Spinal cord (tissue), 9 donors: ENCODE measurements at regions not wholly inside any gene's neighbourhood (a gene's known extent, or its start where the extent isn't known, plus 50 kb on each side); places are given as distances from the start of the nearest gene placed in this dataset.

Experiments
- DNase-seq, 6 donors: peaks; one replicate each; pipeline versions ENCODE4 v3.0.0 to v3.0.0-alpha.2; 2013 to 2015; ENCODE audit warnings: low spot score in 6 of 6, low read depth in 4 of 6
- H3K27ac ChIP-seq: one replicate; pipeline ENCODE4 v1.5.1; 2013; ENCODE audit warnings: low read depth, low read length, control low read depth
- H3K27me3 ChIP-seq: one replicate; pipeline ENCODE4 v1.6.1; 2013; ENCODE audit warnings: low read length; ENCODE audit not compliant: control insufficient read depth, insufficient read depth
- H3K36me3 ChIP-seq: one replicate; pipeline ENCODE4 v1.6.1; 2013; ENCODE audit warnings: low read length; ENCODE audit not compliant: control insufficient read depth, insufficient read depth
- H3K4me1 ChIP-seq: one replicate; pipeline ENCODE4 v1.6.1; 2013; ENCODE audit warnings: low read length; ENCODE audit not compliant: control insufficient read depth, insufficient read depth
- H3K4me3 ChIP-seq: one replicate; pipeline ENCODE4 v1.5.1; 2013; ENCODE audit warnings: low read depth, low read length, control low read depth
- H3K9me3 ChIP-seq: one replicate; pipeline ENCODE4 v1.6.1; 2013; ENCODE audit warnings: low read length; ENCODE audit not compliant: control insufficient read depth, insufficient read depth
- WGBS: methylation state at CpG from one replicate; pipeline ENCODE4 v1.1.5; 2013; ENCODE audit warnings: missing lambda C conversion rate; ENCODE audit not compliant: insufficient coverage; 5-methylcytosine and 5-hydroxymethylcytosine counted together
- donor health status: healthy.

DNA sequence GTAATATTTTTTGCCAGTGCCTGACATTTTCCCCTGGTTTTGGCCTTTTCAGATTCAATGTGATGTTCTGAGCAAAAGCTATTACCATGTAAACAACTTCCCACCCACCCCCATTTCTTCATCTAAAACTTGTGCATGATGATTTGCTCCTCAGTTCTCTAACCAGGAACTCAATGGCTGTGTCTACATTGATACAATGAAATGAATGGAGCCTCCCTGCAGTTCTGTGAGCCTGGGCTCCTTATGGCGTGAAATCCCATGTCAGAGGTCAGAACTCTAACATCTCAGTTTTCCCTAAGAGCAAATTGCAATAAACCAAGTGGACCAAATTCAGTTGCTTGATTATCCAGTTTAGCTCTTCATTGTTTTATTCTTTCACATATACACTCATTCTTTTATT, 534.8 kb upstream of the LCORL start:
- WGBS = 57% methylated on average over 1 of the region's 1 CpG
- Histone ChIP-seq H3K4me3 (no peak overlapping the region), H3K27me3 (no peaks in the 10 kb centered on the region), H3K36me3 (no peaks in the 10 kb centered on the region), H3K4me1 (no peaks in the 10 kb centered on the region), H3K27ac (no peak overlapping the region), H3K9me3 (no peaks in the 10 kb centered on the region)
- DNase-seq = no peak

DNA sequence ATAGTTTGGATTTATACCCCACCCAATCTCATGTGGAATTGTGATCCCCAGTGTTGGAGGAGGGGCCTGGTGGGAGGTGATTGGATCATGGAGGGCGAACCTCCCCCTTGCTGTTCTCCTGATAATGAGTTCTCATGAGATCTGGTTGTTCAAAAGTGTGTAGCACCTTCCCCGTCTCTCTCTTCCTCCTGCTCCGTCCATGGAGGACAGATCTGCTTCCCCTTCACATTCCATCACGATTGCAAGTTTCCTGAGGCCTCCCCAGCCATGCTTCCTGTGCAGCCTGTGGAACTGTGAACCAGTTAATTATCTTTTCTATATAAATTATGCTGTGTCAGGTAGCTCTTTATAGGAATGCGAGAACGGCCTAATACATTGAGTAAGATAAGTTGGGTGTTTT, 518.8 kb upstream of the LCORL start:
- Histone ChIP-seq H3K4me1 (no peaks in the 10 kb centered on the region), H3K4me3 (no peak overlapping the region), H3K27ac (no peak overlapping the region), H3K36me3 (no peaks in the 10 kb centered on the region), H3K27me3 (no peaks in the 10 kb centered on the region), H3K9me3 (no peaks in the 10 kb centered on the region)
- WGBS = no CpG with 5 or more reads among the region's 6 CpGs
- no peak for DNase-seq

DNA sequence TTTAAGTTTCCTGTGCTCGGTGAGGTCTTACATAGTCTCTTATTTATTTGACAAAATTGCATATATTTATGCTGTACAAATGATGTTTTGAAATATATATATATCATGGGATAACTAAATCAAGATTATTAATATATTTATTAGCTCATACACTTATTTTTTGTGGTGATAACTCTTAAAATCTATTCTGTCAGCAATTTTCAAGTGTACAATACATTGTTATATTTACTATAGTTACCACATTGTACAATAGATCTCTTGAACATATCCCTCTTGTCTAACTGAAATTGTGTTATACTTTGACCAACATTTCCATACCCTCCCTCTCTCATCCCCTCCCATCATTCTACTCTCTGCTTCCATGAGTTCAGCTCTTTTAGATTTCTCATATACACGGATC, 516.6 kb upstream of the LCORL start:
- Histone ChIP-seq H3K27ac (no peak overlapping the region), H3K36me3 (no peaks in the 10 kb centered on the region), H3K4me1 (no peaks in the 10 kb centered on the region), H3K9me3 (no peaks in the 10 kb centered on the region), H3K4me3 (no peak overlapping the region), H3K27me3 (no peaks in the 10 kb centered on the region)
- DNase-seq = no peak
- no CpG with 5 or more reads among the region's 2 CpGs for WGBS

DNA sequence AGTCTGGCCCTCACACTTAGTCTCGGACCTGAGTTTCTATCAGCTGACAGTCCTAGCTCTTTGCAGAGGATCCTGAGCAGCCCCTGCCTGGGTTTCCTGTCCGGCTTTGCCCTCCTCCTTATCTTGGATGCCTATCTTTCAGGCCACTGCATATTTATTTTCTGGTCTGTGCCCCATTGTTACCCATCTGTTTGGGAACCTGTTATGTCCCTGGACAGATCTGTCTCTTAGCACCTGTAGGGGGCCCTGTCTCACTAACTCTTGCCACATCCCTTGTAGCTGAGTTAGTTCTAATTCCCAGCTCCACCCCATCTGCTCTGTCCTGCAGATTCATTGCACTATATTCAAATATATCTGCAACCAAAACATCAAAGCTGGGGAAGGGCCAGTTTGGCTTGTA, 514.9 kb upstream of the LCORL start:
- Histone ChIP-seq H3K36me3 (no peaks in the 10 kb centered on the region), H3K27ac (no peak overlapping the region), H3K4me1 (no peaks in the 10 kb centered on the region), H3K4me3 (no peak overlapping the region), H3K27me3 (no peaks in the 10 kb centered on the region), H3K9me3 (no peaks in the 10 kb centered on the region)
- 78% methylated on average over 2 of the region's 2 CpGs for WGBS
- DNase-seq = no peak

DNA sequence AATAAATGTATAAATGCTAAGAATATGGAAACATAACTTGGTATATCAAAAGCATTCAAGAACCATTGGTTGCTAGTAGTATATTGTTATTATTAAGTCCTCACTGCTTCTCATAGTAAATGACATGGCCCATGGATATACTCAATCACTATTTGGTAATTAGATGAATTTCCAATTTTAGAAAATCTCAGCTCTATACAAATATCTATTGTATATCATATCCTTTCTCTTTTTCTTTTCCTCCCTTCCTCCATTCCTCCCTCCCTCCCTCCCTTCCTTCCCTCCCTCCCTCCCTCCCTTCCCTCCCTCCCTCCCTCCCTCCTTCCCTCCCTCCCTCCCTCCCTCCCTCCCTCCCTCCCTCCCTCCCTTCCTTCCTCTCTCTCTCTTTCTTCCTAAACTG, 514.4 kb upstream of the LCORL start:
- H3K9me3 ChIP-seq = no peaks in the 10 kb centered on the region
- H3K4me1 ChIP-seq = no peaks in the 10 kb centered on the region
- no peak overlapping the region for H3K4me3 ChIP-seq

DNA sequence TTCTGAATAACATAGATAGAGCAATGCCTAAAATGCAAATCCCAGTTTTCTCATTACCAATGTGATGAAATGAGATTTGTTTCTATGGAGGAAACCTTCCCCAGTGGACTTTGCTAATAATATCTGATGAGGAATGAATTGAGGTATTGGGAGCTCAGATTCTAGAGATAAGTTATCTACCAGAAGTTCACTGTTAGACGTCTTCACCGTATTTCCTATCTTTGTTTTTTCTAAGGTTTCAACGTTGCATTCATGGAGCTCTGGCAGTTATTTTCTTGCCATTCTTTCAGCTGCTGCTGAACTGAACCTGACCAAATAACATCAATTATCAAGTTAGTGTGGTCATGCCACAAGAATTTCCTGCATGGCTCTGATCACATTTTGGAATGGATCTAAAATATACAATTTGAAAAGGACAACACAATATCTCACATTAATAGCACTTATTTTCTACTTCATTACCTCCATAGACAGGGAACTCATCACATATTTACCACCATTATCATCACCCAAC, 511.8 kb upstream of the LCORL start:
- Histone ChIP-seq H3K27me3 (no peaks in the 10 kb centered on the region), H3K9me3 (no peaks in the 10 kb centered on the region), H3K4me3 (no peak overlapping the region), H3K27ac (no peak overlapping the region), H3K4me1 (no peaks in the 10 kb centered on the region), H3K36me3 (no peaks in the 10 kb centered on the region)
- WGBS = 71% methylated on average over 2 of the region's 3 CpGs
- no peak for DNase-seq

More for the DNA sequence above, 514.4 kb upstream of the LCORL start:
- H3K27me3 ChIP-seq = no peaks in the 10 kb centered on the region
- H3K27ac ChIP-seq = no peak overlapping the region
- no peak for DNase-seq
- no peaks in the 10 kb centered on the region for H3K36me3 ChIP-seq

DNA sequence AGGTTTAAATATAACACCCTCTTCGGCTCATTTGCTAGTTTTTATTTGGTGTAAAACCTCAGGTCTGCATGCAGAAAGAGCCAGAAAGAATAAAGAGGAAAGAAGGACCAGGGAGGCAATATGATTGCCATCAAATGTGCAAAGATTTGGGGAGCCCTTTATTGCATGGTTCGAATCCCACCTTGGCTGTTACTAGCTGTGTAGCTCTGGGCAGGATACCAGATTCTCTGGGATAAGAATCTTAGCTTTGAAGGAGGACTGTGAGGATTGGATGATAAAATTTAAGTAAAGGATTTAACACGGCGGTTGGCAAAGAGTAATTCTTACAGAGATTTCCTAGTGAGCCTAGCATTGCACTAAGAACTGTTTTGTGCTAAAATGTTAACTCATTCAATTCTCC, 510.2 kb upstream of the LCORL start:
- Histone ChIP-seq H3K4me3 (no peak overlapping the region), H3K4me1 (no peaks in the 10 kb centered on the region), H3K9me3 (no peaks in the 10 kb centered on the region), H3K36me3 (no peaks in the 10 kb centered on the region), H3K27me3 (no peaks in the 10 kb centered on the region), H3K27ac (no peak overlapping the region)
- peak in 1 of 6 donors; percentile 73 for DNase-seq
- 92% methylated on average over 1 of the region's 4 CpGs for WGBS

DNA sequence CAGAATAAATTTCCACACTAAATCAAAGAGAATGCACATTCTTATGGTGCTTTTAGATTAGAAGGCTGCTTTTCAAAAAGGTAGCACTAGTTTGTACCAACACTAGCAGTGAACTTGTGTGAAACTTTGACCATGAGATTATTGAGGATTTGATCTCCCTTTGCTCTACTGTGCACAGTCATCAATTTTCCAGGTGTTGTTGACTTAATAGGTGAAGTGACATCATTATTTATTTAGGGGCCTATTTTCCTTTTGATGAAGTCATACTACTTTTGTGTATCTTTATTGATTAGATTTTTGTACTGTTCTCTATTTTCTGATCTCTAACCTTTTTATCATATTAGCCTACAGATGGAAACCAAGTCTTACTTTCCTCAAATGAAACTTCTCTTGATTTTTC, 507.9 kb upstream of the LCORL start:
- no peak for DNase-seq
- H3K27ac ChIP-seq = no peak overlapping the region
- no peaks in the 10 kb centered on the region for H3K4me1 ChIP-seq
- H3K9me3 ChIP-seq = no peaks in the 10 kb centered on the region
- H3K4me3 ChIP-seq = no peak overlapping the region
- H3K36me3 ChIP-seq = no peaks in the 10 kb centered on the region
- no peaks in the 10 kb centered on the region for H3K27me3 ChIP-seq

DNA sequence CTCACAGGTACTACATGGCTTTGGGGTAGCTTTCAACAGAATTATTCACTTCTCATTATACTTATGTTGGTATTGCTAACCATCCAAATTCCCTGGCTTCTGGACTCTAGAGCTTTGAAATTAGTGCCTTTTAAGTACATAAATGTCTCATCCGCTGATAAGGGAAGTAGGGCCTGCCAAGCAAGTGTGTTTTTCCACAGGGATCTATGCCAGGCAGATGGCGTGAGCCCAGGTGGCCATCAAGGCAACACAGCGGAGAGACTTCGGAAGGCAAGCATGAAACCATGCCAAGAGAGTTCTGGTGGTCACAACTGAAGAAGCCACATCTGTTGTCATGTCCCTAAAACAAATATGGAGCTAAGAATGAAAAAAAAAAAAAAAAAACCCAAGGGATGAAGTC, 503.1 kb upstream of the LCORL start:
- Histone ChIP-seq H3K9me3 (no peaks in the 10 kb centered on the region), H3K4me3 (no peak overlapping the region), H3K4me1 (no peaks in the 10 kb centered on the region), H3K36me3 (no peaks in the 10 kb centered on the region), H3K27ac (no peak overlapping the region), H3K27me3 (no peaks in the 10 kb centered on the region)
- no peak for DNase-seq
- 83% methylated on average over 4 of the region's 4 CpGs for WGBS

DNA sequence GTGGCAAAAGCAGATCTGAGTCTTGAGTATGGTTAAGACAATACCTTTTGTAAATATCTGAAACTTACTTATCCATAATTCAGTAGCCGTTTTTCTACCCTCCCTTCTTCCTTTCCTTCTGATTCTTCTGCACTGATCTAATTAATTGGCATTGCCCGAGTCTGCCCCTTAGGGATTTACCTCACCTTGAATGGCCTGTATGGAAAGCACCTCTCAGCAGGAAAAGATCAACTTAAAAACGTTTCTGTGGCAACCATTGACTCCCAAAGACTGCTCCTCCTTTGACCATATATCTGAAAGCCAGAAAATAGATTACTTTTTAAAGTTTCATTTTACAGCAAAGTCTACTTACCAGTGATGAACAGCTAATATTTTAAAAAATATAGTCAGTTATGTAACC, 496.5 kb upstream of the LCORL start:
- Histone ChIP-seq H3K27ac (no peak overlapping the region), H3K9me3 (no peaks in the 10 kb centered on the region), H3K4me3 (no peak overlapping the region), H3K4me1 (no peaks in the 10 kb centered on the region), H3K27me3 (no peaks in the 10 kb centered on the region), H3K36me3 (no peaks in the 10 kb centered on the region)
- 12% methylated on average over 2 of the region's 3 CpGs for WGBS
- DNase-seq = no peak

DNA sequence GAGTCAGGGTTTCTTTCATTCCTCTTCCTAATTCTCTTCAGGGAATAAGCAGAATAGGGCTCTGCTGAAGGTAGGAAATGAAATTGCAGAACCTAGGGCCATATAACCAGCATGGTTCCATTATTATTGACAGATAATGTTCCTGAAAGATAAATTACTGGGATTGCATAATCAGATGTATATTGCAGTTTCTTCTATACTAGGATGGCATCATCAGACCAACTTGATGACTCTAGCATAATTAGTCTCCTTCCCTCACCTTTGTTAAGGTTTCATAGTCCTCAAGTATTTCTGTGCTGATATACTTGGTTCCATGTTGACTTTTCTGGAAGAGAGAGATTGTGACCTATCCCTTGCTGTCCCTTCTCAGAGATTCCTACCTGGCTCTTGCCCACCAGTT, 492.3 kb upstream of the LCORL start:
- Histone ChIP-seq H3K36me3 (no peaks in the 10 kb centered on the region), H3K27me3 (no peaks in the 10 kb centered on the region), H3K4me3 (no peak overlapping the region), H3K9me3 (no peaks in the 10 kb centered on the region), H3K27ac (no peak overlapping the region), H3K4me1 (no peaks in the 10 kb centered on the region)
- no peak for DNase-seq
